DND-41 (cell line): ENCODE measurements at regions not wholly inside any gene's neighbourhood (a gene's known extent, or its start where the extent isn't known, plus 50 kb on each side); places are given as distances from the start of the nearest gene placed in this dataset.
A peak's percentile ranks its signal among the peaks of the same experiment; 100 is the strongest.

Experiments
- ATAC-seq: fragments of 200-7000 bp; cut with Tn5 transposase; 3 replicates; pipeline ENCODE4 v1.9.1; 2021; ENCODE audit warnings: low read depth; ENCODE audit not compliant: insufficient read depth
- DNase-seq: peaks from one replicate; pipeline ENCODE4 v3.0.0-alpha.2; 2020
- H2AFZ ChIP-seq: 2 replicates; pipeline ENCODE4 v1.6.0; 2012; ENCODE audit warnings: low read depth, low read length
- H3K27ac ChIP-seq: 2 replicates; pipeline ENCODE4 v1.5.1; 2012; ENCODE audit warnings: low read length, inconsistent platforms
- H3K27me3 ChIP-seq: fragments of 200-600 bp; sonication (generic); 2 replicates; pipeline ENCODE4 v1.6.0; 2012; ENCODE audit warnings: low read length, mild to moderate bottlenecking, inconsistent platforms; ENCODE audit not compliant: insufficient read depth, poor library complexity
- H3K36me3 ChIP-seq: 2 replicates; pipeline ENCODE4 v1.5.1; 2012; ENCODE audit warnings: low read length, inconsistent platforms; ENCODE audit not compliant: insufficient read depth
- H3K4me1 ChIP-seq: 2 replicates; pipeline ENCODE4 v1.5.1; 2012; ENCODE audit warnings: mild to moderate bottlenecking, low read length; ENCODE audit not compliant: insufficient read depth
- H3K4me2 ChIP-seq: 2 replicates; pipeline ENCODE4 v1.6.0; 2012; ENCODE audit warnings: mild to moderate bottlenecking, moderate library complexity, low read length, inconsistent platforms; ENCODE audit not compliant: insufficient read depth
- H3K4me3 ChIP-seq, 2 experiments: fragments of 200-600 bp in 1 of 2; shearing (Covaris generic) in 1 of 2; 2 replicates each; pipeline ENCODE4 v1.5.1; 2012 to 2016; ENCODE audit warnings: inconsistent platforms in 2 of 2, low read length in 2 of 2, mild to moderate bottlenecking in 2 of 2, low read depth in 1 of 2, moderate library complexity in 1 of 2
- H3K79me2 ChIP-seq: 2 replicates; pipeline ENCODE4 v1.6.0; 2012; ENCODE audit warnings: low read length, inconsistent platforms; ENCODE audit not compliant: insufficient read depth
- H3K9ac ChIP-seq: 2 replicates; pipeline ENCODE4 v1.6.0; 2012; ENCODE audit warnings: low read depth, mild to moderate bottlenecking, inconsistent platforms, low read length, moderate library complexity
- H3K9me3 ChIP-seq: 2 replicates; pipeline ENCODE4 v1.5.1; 2012; ENCODE audit warnings: low read length, moderate library complexity, mild to moderate bottlenecking, inconsistent platforms; ENCODE audit not compliant: insufficient read depth, severe bottlenecking
- H4K20me1 ChIP-seq: 2 replicates; pipeline ENCODE4 v1.6.0; 2012; ENCODE audit warnings: low read length; ENCODE audit not compliant: insufficient read depth
- EZH2 ChIP-seq: IDR thresholded peaks from 3 replicates; pipeline ENCODE4 v1.6.1; 2012; ENCODE audit warnings: borderline replicate concordance, low read depth, mild to moderate bottlenecking, moderate library complexity, low read length, inconsistent platforms; ENCODE audit not compliant: severe bottlenecking
- TF ChIP-seq, protein P1 (sequence below): IDR thresholded peaks from 2 replicates; pipeline ENCODE4 v1.5.1; 2012; ENCODE audit warnings: borderline replicate concordance, low read length, moderate library complexity, mild to moderate bottlenecking; ENCODE audit not compliant: poor library complexity, severe bottlenecking; ENCODE audit errors: extremely low read depth

- no peak overlapping the region for H3K4me2 ChIP-seq
- H3K27me3 ChIP-seq: no peaks in the 10 kb centered on the region
- no peaks in the 10 kb centered on the region for H3K9me3 ChIP-seq
- H3K9ac ChIP-seq: no peak overlapping the region
- H3K27ac ChIP-seq: no peak overlapping the region
- H3K79me2 ChIP-seq: no peaks in the 10 kb centered on the region
- no peaks in the 10 kb centered on the region for H3K4me1 ChIP-seq
- H3K36me3 ChIP-seq: no peaks in the 10 kb centered on the region
- no peaks in the 10 kb centered on the region; the same call in 1 of the 2 replicates for H4K20me1 ChIP-seq
- ATAC-seq (no peak), DNase-seq (no peak)
- H3K4me3 ChIP-seq: no peak overlapping the region
- no peak overlapping the region for H2AFZ ChIP-seq
- TF ChIP-seq, protein P1, sequence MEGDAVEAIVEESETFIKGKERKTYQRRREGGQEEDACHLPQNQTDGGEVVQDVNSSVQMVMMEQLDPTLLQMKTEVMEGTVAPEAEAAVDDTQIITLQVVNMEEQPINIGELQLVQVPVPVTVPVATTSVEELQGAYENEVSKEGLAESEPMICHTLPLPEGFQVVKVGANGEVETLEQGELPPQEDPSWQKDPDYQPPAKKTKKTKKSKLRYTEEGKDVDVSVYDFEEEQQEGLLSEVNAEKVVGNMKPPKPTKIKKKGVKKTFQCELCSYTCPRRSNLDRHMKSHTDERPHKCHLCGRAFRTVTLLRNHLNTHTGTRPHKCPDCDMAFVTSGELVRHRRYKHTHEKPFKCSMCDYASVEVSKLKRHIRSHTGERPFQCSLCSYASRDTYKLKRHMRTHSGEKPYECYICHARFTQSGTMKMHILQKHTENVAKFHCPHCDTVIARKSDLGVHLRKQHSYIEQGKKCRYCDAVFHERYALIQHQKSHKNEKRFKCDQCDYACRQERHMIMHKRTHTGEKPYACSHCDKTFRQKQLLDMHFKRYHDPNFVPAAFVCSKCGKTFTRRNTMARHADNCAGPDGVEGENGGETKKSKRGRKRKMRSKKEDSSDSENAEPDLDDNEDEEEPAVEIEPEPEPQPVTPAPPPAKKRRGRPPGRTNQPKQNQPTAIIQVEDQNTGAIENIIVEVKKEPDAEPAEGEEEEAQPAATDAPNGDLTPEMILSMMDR: no peak
- no peak for TF ChIP-seq EZH2
Observed at GRCh38 chr12:131557078-131557709, 153.7 kb upstream of the SFSWAP start.

DNA sequence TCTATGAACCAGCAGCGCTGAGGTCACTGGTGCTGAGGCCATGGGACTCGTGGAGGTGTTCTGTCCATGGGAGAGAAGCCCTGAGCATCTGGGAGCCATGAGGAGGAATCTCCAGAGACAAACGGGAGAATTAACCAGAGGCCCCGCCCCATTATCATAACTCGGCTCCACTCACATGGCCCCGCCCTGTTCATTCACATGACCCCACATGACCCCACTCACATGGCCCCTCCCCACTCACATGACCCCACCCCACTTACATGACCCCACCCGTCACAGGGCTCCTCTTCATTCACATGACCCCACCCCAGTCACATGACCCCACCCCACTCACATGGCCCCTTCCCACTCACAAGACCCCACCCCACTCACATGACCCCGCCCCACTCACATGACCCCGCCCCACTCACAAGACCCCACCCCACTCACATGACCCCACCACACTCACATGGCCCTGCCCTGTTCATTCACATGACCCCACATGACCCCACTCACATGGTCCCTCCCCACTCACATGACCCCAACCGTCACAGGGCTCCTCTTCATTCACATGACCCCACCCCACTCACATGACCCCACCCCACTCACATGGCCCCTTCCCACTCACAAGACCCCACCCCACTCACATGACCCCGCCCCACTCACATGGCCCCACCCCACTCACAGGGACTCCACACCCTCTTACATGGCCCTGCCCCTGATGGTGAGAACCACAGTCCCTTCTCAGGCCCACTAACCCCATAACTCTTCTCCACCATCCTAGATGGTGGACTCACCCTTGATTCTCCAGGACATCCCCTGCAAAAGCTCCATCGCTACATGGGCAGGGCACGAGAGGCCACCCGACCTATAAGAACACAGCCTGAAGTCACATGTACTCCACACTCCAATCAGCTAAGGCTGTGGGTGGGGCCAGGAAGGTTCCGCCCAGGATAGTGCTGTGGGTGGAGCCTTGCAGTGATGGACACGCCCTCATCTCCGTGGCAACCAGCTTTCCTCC is 151.1 kb upstream of the SFSWAP start:
- Histone ChIP-seq H4K20me1 (no peaks in the 10 kb centered on the region; the same call in 1 of the 2 replicates), H3K27ac (no peak overlapping the region), H3K36me3 (no peaks in the 10 kb centered on the region), H3K27me3 (no peaks in the 10 kb centered on the region), H3K4me3 (no peak overlapping the region), H3K9ac (no peak overlapping the region), H3K4me2 (no peak overlapping the region), H3K9me3 (no peaks in the 10 kb centered on the region), H3K4me1 (no peaks in the 10 kb centered on the region), H3K79me2 (no peaks in the 10 kb centered on the region), H2AFZ (no peak overlapping the region)
- ATAC-seq (peak; percentile 49; the same call in 1 of the 3 replicates), DNase-seq (no peak)
- TF ChIP-seq, protein P1: no peak
- no peak for TF ChIP-seq EZH2

DNA sequence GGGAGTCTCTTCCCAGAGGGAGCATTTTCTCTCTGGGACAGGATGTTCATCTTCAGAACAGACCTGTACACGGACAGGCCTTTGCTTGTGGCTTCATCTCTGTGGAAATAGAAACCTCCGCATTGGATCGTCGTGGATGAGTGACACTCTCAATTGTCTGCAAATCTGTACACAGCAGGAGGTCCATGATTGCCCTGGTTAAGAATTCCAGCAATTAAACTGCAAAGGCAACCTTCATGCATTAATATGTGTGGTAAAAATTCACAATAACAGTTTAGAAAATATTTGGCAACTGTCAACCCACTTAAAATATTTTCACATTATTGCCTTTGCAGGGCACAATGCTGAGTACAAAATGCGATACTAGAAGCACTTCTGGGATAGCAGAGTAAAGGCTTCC is 149.8 kb upstream of the SFSWAP start:
- TF ChIP-seq EZH2: no peak
- Histone ChIP-seq H3K4me1 (no peaks in the 10 kb centered on the region), H3K4me3 (no peak overlapping the region), H3K27ac (no peak overlapping the region), H3K79me2 (no peaks in the 10 kb centered on the region), H3K9ac (no peak overlapping the region), H3K27me3 (no peaks in the 10 kb centered on the region), H4K20me1 (no peaks in the 10 kb centered on the region), H2AFZ (no peak overlapping the region), H3K4me2 (no peak overlapping the region), H3K9me3 (no peaks in the 10 kb centered on the region), H3K36me3 (no peaks in the 10 kb centered on the region)
- ATAC-seq (no peak), DNase-seq (no peak)
